Transverse colon (tissue), 4 donors: ENCODE measurements at regions not wholly inside any gene's neighbourhood (a gene's known extent, or its start where the extent isn't known, plus 50 kb on each side); places are given as distances from the start of the nearest gene placed in this dataset.

Experiments used
- DNase-seq: peaks from one replicate; pipeline ENCODE4 v3.0.0-alpha.2; 2019
- H3K27ac ChIP-seq, 4 donors: fragments of 200-600 bp; sonication (generic); 2 replicates each; pipeline ENCODE4 v1.5.1; 2016 to 2018; ENCODE audit warnings: inconsistent platforms in 4 of 4
- H3K27me3 ChIP-seq: fragments of 200-600 bp; sonication (generic); 2 replicates; pipeline ENCODE4 v1.5.1; 2017; ENCODE audit warnings: inconsistent platforms
- H3K36me3 ChIP-seq, 4 donors: fragments of 200-600 bp; sonication (generic); 2 replicates each; pipeline ENCODE4 v1.5.1; 2017 to 2019; ENCODE audit warnings: inconsistent platforms in 4 of 4
- H3K4me1 ChIP-seq, 4 donors: fragments of 200-600 bp; sonication (generic); 2 replicates each; pipeline ENCODE4 v1.5.1; 2017 to 2020; ENCODE audit warnings: inconsistent platforms in 4 of 4
- H3K4me3 ChIP-seq, 4 donors: fragments of 200-600 bp; sonication (generic); 1 replicate in 1 of 4; 2 replicates in 3 of 4; pipeline versions ENCODE4 v1.5.1 to v1.6.1; 2017 to 2019; ENCODE audit warnings: inconsistent platforms in 4 of 4
- H3K9me3 ChIP-seq, 2 donors: fragments of 200-600 bp; sonication (generic); 2 replicates each; pipeline ENCODE4 v1.5.1; 2017 to 2019; ENCODE audit warnings: inconsistent platforms in 2 of 2
- CTCF ChIP-seq, 5 experiments: fragments of 200-600 bp in 3 of 5; fragments of 450-650 bp in 2 of 5; sonication (generic) in 3 of 5; IDR thresholded peaks; 1 replicate in 2 of 5; 2 replicates in 3 of 5; pipeline ENCODE4 v1.5.1; 2016 to 2017; ENCODE audit warnings: antibody characterized with exemption in 5 of 5, inconsistent platforms in 3 of 5, mild to moderate bottlenecking in 2 of 5, moderate library complexity in 1 of 5
- EP300 ChIP-seq: sonication (generic); formaldehyde crosslinking; IDR thresholded peaks from one replicate; pipeline ENCODE4 v1.6.1; 2017; ENCODE audit warnings: antibody characterized with exemption, low read depth
- POLR2A ChIP-seq: fragments of 450-650 bp; IDR thresholded peaks from one replicate; pipeline ENCODE4 v1.6.1; 2016; ENCODE audit warnings: antibody characterized with exemption, mild to moderate bottlenecking, moderate library complexity
- POLR2AphosphoS5 ChIP-seq, 3 donors: sonication (generic); formaldehyde crosslinking; IDR thresholded peaks; one replicate each; pipeline ENCODE4 v1.6.1; 2016; ENCODE audit warnings: antibody characterized with exemption in 3 of 3
- WGBS, 2 donors: methylation state at CpG; one replicate each; pipeline ENCODE4 v1.1.5; 2018; ENCODE audit warnings: low coverage in 1 of 2; 5-methylcytosine and 5-hydroxymethylcytosine counted together
- in situ Hi-C, 4 donors: fragments of 200-750 bp; cut with MboI; loops; one replicate each; pipeline versions ENCODE4 v1.15.0 to v1.15.1; 2017; ENCODE audit warnings: low sequenced_read_pairs in 3 of 4, low pct_ligation_motif_present in 1 of 4, low pct_unique_long_range_greater_than_20kb in 1 of 4
- intact Hi-C: fragments of 100-400 bp; cut with DNase I; formaldehyde crosslinking; loops from one replicate; pipeline ENCODE4 v1.15.1; 2023; ENCODE audit warnings: low total_unique reads

- 74 to 75% methylated on average over 2 of the region's 2 CpGs for WGBS, 2 donors
- no peaks in the 10 kb centered on the region for H3K4me1 ChIP-seq
- no peak for TF ChIP-seq POLR2A
- TF ChIP-seq EP300: no peak
- no peak for TF ChIP-seq POLR2AphosphoS5 (IDR thresholded peaks at IDR 0.05)
- TF ChIP-seq CTCF (IDR thresholded peaks at IDR 0.05): no peak
- no peaks in the 10 kb centered on the region for H3K27me3 ChIP-seq
- no peaks in the 10 kb centered on the region for H3K36me3 ChIP-seq
- no peaks in the 10 kb centered on the region for H3K9me3 ChIP-seq
- no peak overlapping the region for H3K4me3 ChIP-seq
- no peak overlapping the region for H3K27ac ChIP-seq
- no peak for DNase-seq
- in situ Hi-C loops (no loop called here), intact Hi-C loops (no loop called here)
Measured at GRCh38 chr6:141988327-141988726, 144.4 kb upstream of the GJE1 start.

- no peak overlapping the region for H3K27ac ChIP-seq
- TF ChIP-seq POLR2A (no peak), EP300 (no peak), POLR2AphosphoS5 (IDR thresholded peaks at IDR 0.05) (no peak), CTCF (IDR thresholded peaks at IDR 0.05) (no peak)
- 72% methylated on average over 4 of the region's 4 CpGs; no CpG with 5 or more reads in 1 of the 2 donors for WGBS, 2 donors
- H3K9me3 ChIP-seq: no peaks in the 10 kb centered on the region
- in situ Hi-C loops (no loop called here), intact Hi-C loops (no loop called here)
- H3K4me3 ChIP-seq: no peak overlapping the region
- no peaks in the 10 kb centered on the region for H3K27me3 ChIP-seq
- H3K36me3 ChIP-seq: no peaks in the 10 kb centered on the region
- H3K4me1 ChIP-seq: no peaks in the 10 kb centered on the region
- DNase-seq: no peak
Measured at GRCh38 chr6:141986457-141986856, 146.3 kb upstream of the GJE1 start.

- H3K9me3 ChIP-seq: no peaks in the 10 kb centered on the region
- TF ChIP-seq POLR2A (no peak), POLR2AphosphoS5 (IDR thresholded peaks at IDR 0.05) (no peak), EP300 (no peak), CTCF (IDR thresholded peaks at IDR 0.05) (no peak)
- in situ Hi-C loops: no loop called here
- no peak overlapping the region for H3K27ac ChIP-seq
- intact Hi-C loops: no loop called here
- DNase-seq: no peak
- no peaks in the 10 kb centered on the region for H3K4me1 ChIP-seq
- H3K4me3 ChIP-seq: no peak overlapping the region
- no peaks in the 10 kb centered on the region for H3K27me3 ChIP-seq
- no peaks in the 10 kb centered on the region for H3K36me3 ChIP-seq
Measured at GRCh38 chr6:141981190-141981589, 151.5 kb upstream of the GJE1 start.

GRCh38 chr6:141977782-141978181 is 154.9 kb upstream of the GJE1 start:
- 83 to 85% methylated on average over 2 of the region's 2 CpGs for WGBS, 2 donors
- intact Hi-C loops (no loop called here), in situ Hi-C loops (no loop called here)
- no peak for TF ChIP-seq EP300
- TF ChIP-seq POLR2A: no peak
- TF ChIP-seq CTCF (IDR thresholded peaks at IDR 0.05): no peak
- no peak for TF ChIP-seq POLR2AphosphoS5 (IDR thresholded peaks at IDR 0.05)
- no peaks in the 10 kb centered on the region for H3K9me3 ChIP-seq
- no peaks in the 10 kb centered on the region for H3K27me3 ChIP-seq
- H3K4me1 ChIP-seq: no peaks in the 10 kb centered on the region
- H3K4me3 ChIP-seq: no peak overlapping the region
- DNase-seq: no peak
- no peaks in the 10 kb centered on the region for H3K36me3 ChIP-seq
- H3K27ac ChIP-seq: no peak overlapping the region
